HEK293 (cell line): ENCODE measurements at regions not wholly inside any gene's neighbourhood (a gene's known extent, or its start where the extent isn't known, plus 50 kb on each side); places are given as distances from the start of the nearest gene placed in this dataset.
A peak's percentile ranks its signal among the peaks of the same experiment; 100 is the strongest.

Experiments used
- CTCF ChIA-PET: fragments of 350-600 bp; formaldehyde crosslinking; extraction: SDS; loops from one replicate; lab custom pipeline; 2021; ENCODE audit warnings: antibody characterized with exemption; lab: Yijun Ruan, JAX
- POLR2A ChIA-PET: fragments of 300-600 bp; formaldehyde crosslinking; extraction: SDS; loops from one replicate; lab custom pipeline; 2020; ENCODE audit warnings: antibody characterized with exemption, inconsistent platforms; lab: Yijun Ruan, JAX
- H3K27ac ChIP-seq: fragments of 200-500 bp; sonication (Bioruptor generic); 2 replicates; pipeline ENCODE4 v1.5.1; 2014; ENCODE audit warnings: low read depth, low read length, control low read depth, inconsistent platforms; ENCODE audit errors: extremely low read depth
- H3K36me3 ChIP-seq, 2 experiments: fragments of 200-500 bp in 1 of 2; sonication (Bioruptor generic) in 1 of 2; 1 replicate in 1 of 2; 2 replicates in 1 of 2; pipeline ENCODE4 v1.5.1; 2014 to 2017; ENCODE audit warnings: inconsistent platforms in 2 of 2, low read length in 2 of 2; ENCODE audit not compliant: control insufficient read depth in 2 of 2, insufficient read depth in 1 of 2
- H3K4me1 ChIP-seq: fragments of 200-500 bp; sonication (Bioruptor generic); 2 replicates; pipeline ENCODE4 v1.5.1; 2014; ENCODE audit warnings: mild to moderate bottlenecking, low read length, inconsistent platforms; ENCODE audit not compliant: control insufficient read depth, insufficient read depth
- H3K4me3 ChIP-seq: 2 replicates; pipeline ENCODE4 v1.5.1; 2011; ENCODE audit warnings: low read depth, mild to moderate bottlenecking, control low read depth, low read length, moderate library complexity
- H3K9me3 ChIP-seq: fragments of 200-500 bp; sonication (Bioruptor generic); 2 replicates; pipeline ENCODE4 v1.5.1; 2014; ENCODE audit warnings: low read depth, low read length, inconsistent platforms; ENCODE audit not compliant: control insufficient read depth, insufficient read depth
- BCL6B ChIP-seq: fragments of 450-650 bp; formaldehyde crosslinking; IDR thresholded peaks from 2 replicates; pipeline ENCODE4 v1.5.1; 2017; ENCODE audit warnings: missing biosample characterization, missing genetic modification characterization
- KLF1 ChIP-seq: fragments of 450-650 bp; formaldehyde crosslinking; IDR thresholded peaks from 2 replicates; pipeline ENCODE4 v1.5.1; 2016; ENCODE audit warnings: missing biosample characterization, missing genetic modification characterization
- MEIS1 ChIP-seq: sonication (generic); formaldehyde crosslinking; IDR thresholded peaks from 2 replicates; pipeline ENCODE4 v1.8.1; 2022; ENCODE audit warnings: missing genetic modification reagents, mild to moderate bottlenecking, borderline replicate concordance
- PRDM1 ChIP-seq: fragments of 450-650 bp; formaldehyde crosslinking; IDR thresholded peaks from 2 replicates; pipeline ENCODE4; 2016; ENCODE audit warnings: missing biosample characterization, missing genetic modification characterization
- PRDM2 ChIP-seq: fragments of 450-650 bp; formaldehyde crosslinking; IDR thresholded peaks from 2 replicates; pipeline ENCODE4 v1.5.1; 2016; ENCODE audit warnings: missing biosample characterization, missing genetic modification characterization, borderline replicate concordance
- SALL2 ChIP-seq: fragments of 450-650 bp; formaldehyde crosslinking; IDR thresholded peaks from 2 replicates; pipeline ENCODE4 v1.5.0; 2017; ENCODE audit warnings: missing biosample characterization, mild to moderate bottlenecking, missing genetic modification characterization, borderline replicate concordance
- ZBTB7A ChIP-seq: fragments of 450-650 bp; formaldehyde crosslinking; IDR thresholded peaks from 2 replicates; pipeline ENCODE4 v1.5.1; 2016; ENCODE audit warnings: low read depth, missing biosample characterization, missing genetic modification characterization
- ZFP41 ChIP-seq: fragments of 450-650 bp; formaldehyde crosslinking; IDR thresholded peaks from 2 replicates; pipeline ENCODE4 v1.5.1; 2016; ENCODE audit warnings: missing biosample characterization, missing genetic modification characterization, borderline replicate concordance
- ZNF114 ChIP-seq: fragments of 450-650 bp; formaldehyde crosslinking; IDR thresholded peaks from 2 replicates; pipeline ENCODE4 v1.5.0; 2017; ENCODE audit warnings: missing biosample characterization, missing genetic modification characterization
- ZNF174 ChIP-seq: fragments of 450-650 bp; formaldehyde crosslinking; IDR thresholded peaks from 2 replicates; pipeline ENCODE4 v1.5.0; 2017; ENCODE audit warnings: missing biosample characterization, mild to moderate bottlenecking, missing genetic modification characterization
- ZNF19 ChIP-seq: fragments of 450-650 bp; formaldehyde crosslinking; IDR thresholded peaks from 2 replicates; pipeline ENCODE4; 2016; ENCODE audit warnings: missing biosample characterization, missing genetic modification characterization, low read depth
- ZNF416 ChIP-seq: fragments of 450-650 bp; formaldehyde crosslinking; IDR thresholded peaks from 2 replicates; pipeline ENCODE4 v1.5.1; 2016; ENCODE audit warnings: missing biosample characterization, missing genetic modification characterization
- ZNF530 ChIP-seq: fragments of 450-650 bp; formaldehyde crosslinking; IDR thresholded peaks from 2 replicates; pipeline ENCODE4 v1.5.1; 2016; ENCODE audit warnings: low read depth, missing biosample characterization, missing genetic modification characterization
- ZNF549 ChIP-seq: fragments of 450-650 bp; IDR thresholded peaks from 2 replicates; pipeline ENCODE4 v1.5.1; 2018; ENCODE audit warnings: missing biosample characterization, missing genetic modification characterization, mild to moderate bottlenecking, inconsistent platforms, moderate library complexity
- ZNF585B ChIP-seq: fragments of 450-650 bp; formaldehyde crosslinking; IDR thresholded peaks from 2 replicates; pipeline ENCODE4 v1.5.1; 2016; ENCODE audit warnings: missing biosample characterization, missing genetic modification characterization
- ZNF658 ChIP-seq: fragments of 450-650 bp; formaldehyde crosslinking; IDR thresholded peaks from 2 replicates; pipeline ENCODE4; 2016; ENCODE audit warnings: missing biosample characterization, missing genetic modification characterization
- ZSCAN5A ChIP-seq: fragments of 450-650 bp; formaldehyde crosslinking; IDR thresholded peaks from 2 replicates; pipeline ENCODE4 v1.5.1; 2016; ENCODE audit warnings: missing biosample characterization, missing genetic modification characterization
- TF ChIP-seq, protein P1 (sequence below): fragments of 450-650 bp; formaldehyde crosslinking; IDR thresholded peaks from 2 replicates; pipeline ENCODE4 v1.5.1; 2016; ENCODE audit warnings: missing biosample characterization, missing genetic modification characterization

- no peak overlapping the region for H3K27ac ChIP-seq
- no peak overlapping the region for H3K4me3 ChIP-seq
- POLR2A ChIA-PET, result no interaction called here
- no peaks in the 10 kb centered on the region for H3K36me3 ChIP-seq
- no peaks in the 10 kb centered on the region for H3K9me3 ChIP-seq
- H3K4me1 ChIP-seq, result no peaks in the 10 kb centered on the region
- TF ChIP-seq PRDM1 (tag by site-specific recombination) (peak; percentile 62), ZFP41 (no peak)
- CTCF ChIA-PET, result no interaction called here
These were observed 263.2 kb upstream of the ITM2A start for GRCh38 chrX:79630033-79631009.

- Histone ChIP-seq H3K9me3 (no peaks in the 10 kb centered on the region), H3K27ac (no peak overlapping the region)
- POLR2A ChIA-PET, result no interaction called here
- no peak for TF ChIP-seq ZNF114 (tag by site-specific recombination)
- no peak for TF ChIP-seq ZNF549 (tag by site-specific recombination)
- TF ChIP-seq ZNF585B (tag by site-specific recombination), result no peak
- TF ChIP-seq ZNF19 (tag by site-specific recombination), result no peak
- TF ChIP-seq ZNF658 (tag by site-specific recombination), result no peak
- TF ChIP-seq PRDM2 (tag by site-specific recombination), result no peak
- no peak for TF ChIP-seq KLF1 (tag by site-specific recombination)
- no peak for TF ChIP-seq MEIS1 (CRISPR knock-in tag)
- TF ChIP-seq ZNF174 (tag by site-specific recombination), result no peak
- TF ChIP-seq ZNF416 (tag by site-specific recombination), result no peak
- no peak for TF ChIP-seq ZNF530 (tag by site-specific recombination)
- TF ChIP-seq ZSCAN5A, result no peak
- TF ChIP-seq SALL2 (tag by site-specific recombination), result no peak
- TF ChIP-seq, protein P1, sequence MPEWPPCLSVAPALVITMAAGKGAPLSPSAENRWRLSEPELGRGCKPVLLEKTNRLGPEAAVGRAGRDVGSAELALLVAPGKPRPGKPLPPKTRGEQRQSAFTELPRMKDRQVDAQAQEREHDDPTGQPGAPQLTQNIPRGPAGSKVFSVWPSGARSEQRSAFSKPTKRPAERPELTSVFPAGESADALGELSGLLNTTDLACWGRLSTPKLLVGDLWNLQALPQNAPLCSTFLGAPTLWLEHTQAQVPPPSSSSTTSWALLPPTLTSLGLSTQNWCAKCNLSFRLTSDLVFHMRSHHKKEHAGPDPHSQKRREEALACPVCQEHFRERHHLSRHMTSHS (tag by site-specific recombination), result no peak
- no peak for TF ChIP-seq ZBTB7A
- no peak for TF ChIP-seq BCL6B (tag by site-specific recombination)
- TF ChIP-seq, all 188 proteins: peak for 0
- CTCF ChIA-PET, result interaction anchor here (0.6 kb wide), 1 partner anchor 88 kb away, joined by 3 read pairs; no protein-coding TSS in a partner anchor
- Histone ChIP-seq H3K4me3 (no peak overlapping the region), H3K4me1 (no peaks in the 10 kb centered on the region), H3K36me3 (no peaks in the 10 kb centered on the region)
These were observed 256.1 kb upstream of the ITM2A start for GRCh38 chrX:79623098-79623762.
